GM18907 (cell line): ENCODE measurements at regions not wholly inside any gene's neighbourhood (a gene's known extent, or its start where the extent isn't known, plus 50 kb on each side); places are given as distances from the start of the nearest gene placed in this dataset.
"Not testable (repeated sequence)": the region's sequence is repeated elsewhere in the genome, so short reads cannot be mapped to it uniquely, and the experiment has no call there.

ENCODE experiments used
- ATAC-seq: cut with Tn5 transposase; IDR thresholded peaks from one replicate; pipeline ENCODE4 v1.9.1; 2021; ENCODE audit warnings: mild to moderate bottlenecking, moderate library complexity; ENCODE audit not compliant: unreplicated experiment

DNA sequence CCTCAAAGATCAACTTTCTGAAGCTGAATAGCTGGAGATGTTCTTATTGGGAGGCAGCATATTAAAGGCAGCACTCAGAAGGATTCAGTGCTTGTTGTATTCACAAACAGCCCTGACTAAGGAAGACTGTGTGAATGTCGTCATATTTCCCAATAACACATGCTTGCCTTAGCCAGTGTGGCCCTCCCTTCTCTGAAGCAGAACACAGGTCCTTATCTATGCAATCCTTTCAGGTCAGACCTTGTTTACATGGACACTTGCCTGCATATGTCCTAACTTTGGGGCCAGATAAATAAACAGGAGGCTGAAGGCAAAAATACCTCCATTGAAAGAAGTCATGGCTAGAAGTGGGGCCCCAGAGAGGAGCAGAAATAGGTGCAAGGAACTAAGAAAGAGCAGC lies 97.2 kb downstream of the SLC4A3 start:
- ATAC-seq: no peak

DNA sequence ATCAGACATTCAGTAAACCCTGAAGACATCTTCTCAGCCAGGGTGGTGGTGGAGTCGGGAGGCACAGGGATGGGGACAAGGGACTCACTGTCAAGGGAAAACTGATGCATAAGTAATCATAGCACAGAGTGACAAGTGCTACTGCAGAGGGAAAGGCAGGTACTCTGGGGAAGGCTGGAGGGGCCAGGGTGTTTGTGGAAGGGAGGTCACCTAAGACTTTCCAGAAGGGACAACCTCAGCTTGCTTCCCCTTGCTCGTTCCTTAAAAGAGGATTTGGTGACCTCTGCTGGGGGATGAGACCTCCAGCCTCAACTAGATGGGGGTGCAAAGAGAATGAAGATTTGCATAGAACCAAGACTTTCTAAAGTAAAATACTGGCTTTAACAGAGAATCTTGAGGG lies 99.5 kb downstream of the SLC4A3 start:
- ATAC-seq: no peak

DNA sequence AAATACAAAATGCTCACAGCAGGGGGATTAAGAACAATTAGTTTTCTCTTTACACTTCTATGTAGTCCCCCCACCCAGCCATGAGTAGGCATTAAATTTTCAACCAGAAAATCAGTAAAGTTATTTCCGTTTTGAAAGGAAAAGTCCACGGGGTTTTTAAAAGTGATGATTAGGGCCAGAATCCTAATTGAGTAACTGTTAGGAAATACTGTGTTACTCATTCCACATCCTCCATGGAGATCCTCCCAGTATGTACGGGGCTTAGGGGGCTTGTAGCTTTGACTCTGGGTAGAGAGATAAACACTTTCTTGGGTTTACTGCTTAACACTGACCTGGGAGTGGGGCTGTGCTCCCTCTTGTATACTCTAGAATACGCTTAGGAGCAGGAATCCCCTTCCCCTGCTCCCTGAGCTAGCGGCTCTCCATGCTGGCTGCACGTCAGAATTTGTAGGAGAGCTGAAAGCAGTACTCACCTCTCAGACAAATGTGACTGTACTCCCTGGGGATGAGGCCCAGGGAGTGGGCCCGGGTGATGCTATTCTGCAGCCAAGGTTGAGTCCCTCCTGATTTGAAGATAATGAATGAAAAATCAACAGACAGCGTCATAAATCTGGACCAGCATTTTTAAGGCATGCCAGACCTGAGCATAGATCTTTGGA lies 100.5 kb downstream of the SLC4A3 start:
- ATAC-seq: no peak

DNA sequence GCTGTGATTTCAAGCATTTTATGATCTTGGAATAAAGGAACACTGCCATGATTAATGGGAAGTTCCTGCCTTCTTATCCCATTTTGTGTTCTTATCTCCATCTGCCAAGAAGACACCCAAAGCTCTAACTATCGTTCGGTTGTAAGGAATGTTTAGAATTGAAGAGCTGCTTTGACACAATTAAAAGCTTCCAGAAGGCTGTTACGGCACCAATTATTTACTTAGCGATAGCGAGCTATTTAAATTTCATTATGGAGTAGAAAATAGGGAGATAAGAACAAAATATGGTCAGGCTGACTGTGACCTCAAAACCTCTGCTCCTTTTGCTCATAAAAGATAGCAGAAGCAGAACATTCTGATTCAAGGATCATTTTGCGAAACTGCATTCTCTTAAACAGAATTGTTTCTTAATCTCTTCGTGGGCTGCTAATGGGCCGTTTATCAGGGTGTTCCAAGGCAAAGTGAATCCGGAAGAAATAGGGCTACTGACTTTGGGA lies 101.6 kb downstream of the SLC4A3 start:
- ATAC-seq: no peak

DNA sequence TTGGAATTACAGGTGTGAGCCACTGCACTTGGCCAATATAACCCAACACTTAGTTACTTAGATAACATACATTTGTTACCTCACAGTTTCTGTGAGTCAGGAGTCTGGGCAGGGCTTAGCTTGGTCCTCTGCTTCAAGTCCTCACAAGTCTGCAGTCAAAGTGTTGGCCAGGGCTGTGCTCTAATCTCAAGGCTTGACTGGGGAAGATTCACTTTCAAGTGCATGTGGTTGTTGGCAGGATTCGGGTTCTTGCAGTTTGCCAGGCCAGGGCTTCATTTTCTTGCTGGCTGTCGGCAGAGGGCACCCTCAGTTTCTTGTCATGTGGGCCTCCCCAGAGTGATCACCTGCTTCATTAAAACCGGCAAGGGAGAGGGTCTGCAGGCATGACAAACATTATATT lies 103.7 kb downstream of the SLC4A3 start:
- ATAC-seq: no peak

DNA sequence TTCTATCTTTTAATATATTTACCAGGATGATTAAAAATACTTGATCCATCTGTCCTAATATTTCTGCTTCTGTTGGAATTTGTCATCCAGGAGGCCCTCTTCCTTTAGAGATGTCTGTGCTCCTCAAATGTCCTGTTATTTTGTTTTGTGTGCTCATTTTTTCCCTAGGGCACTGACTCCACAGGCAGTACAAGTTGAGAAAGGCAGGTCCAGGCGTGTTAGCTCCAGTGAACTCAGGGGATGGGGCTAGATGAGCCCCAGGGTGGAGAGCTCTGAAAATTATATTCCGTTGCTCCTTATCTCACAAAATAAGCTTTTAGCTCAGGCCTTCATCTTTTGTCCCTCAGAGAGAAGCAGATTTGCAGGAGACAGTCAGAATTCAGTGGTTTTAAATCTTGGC lies 105.7 kb downstream of the SLC4A3 start:
- ATAC-seq: no peak

DNA sequence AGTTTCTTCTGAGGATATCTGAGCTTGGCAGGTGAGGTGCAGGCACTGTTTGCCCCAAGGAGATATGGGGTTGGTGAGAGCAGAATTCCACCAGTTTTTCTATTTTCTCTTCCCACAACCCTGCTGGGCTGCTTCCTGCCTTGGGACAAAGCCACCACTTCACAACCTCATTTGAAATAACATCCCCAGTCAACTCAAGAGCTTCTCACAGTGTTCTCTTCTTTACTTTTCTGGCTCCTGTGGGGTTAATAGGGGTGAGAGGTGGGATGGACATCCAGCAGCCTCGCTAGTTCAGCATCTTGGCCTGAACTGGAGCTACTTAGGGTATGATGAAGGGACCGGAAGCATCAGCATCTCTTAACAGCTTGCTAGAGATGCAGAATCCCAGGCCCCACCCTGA lies 106.3 kb downstream of the SLC4A3 start:
- ATAC-seq: no peak

DNA sequence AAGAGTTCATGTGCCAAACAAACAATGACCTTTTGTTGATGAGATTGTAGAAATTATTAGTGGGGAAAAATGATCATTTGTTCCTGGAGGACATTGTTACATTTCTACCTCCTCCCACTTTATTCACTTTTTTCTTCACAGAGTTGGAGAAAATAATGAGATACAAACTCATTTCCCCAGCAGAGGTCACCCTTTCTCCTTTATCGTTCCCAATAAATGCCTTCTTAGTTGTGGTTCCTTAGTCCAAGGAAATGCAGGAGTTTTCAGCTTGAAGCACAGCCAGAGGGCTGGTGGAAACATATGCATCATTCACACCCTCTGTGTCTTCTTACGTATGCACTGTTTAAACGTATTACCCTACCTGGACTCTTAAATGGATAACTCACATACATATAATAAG lies 108.8 kb downstream of the SLC4A3 start:
- ATAC-seq: no peak

DNA sequence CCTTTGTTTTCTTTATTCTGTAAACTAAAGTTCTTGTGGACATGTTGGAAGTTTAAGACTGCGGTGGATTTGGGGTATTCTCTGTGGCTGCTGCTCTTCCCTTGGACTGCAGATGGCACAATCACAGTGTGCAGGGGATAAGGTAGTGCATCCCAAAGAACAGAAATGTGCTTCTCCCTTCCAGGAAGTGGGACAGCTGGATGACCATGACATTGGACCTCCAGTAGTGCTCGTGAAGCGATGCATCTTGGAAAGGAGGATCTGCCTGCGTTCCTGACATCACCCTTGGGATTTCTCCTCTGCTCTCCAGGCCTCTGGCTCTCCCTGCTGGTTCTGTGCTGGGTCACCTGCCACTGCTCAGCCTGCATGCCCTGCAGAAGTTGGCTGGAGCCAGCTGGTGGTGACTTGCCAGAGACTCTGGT lies 109.9 kb downstream of the SLC4A3 start:
- ATAC-seq: no peak

DNA sequence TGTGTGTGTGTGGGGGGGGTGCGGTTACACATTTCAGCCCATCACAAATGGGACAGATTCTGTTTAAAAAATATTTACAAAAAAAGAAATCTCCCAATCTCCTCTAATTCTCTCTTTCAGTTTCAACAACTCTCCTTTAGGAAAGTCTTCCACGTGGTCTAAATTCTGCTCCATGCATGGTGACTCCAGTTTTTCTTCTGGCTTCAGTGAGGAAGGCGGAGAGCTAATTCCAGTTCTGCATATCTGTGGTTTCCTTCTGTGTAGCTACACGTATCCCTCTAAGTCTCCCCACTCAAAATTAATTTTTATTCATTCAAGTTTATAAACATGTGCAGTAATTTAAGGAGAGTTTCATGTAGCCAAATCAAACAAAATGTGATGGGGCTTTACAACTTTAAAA lies 111.6 kb downstream of the SLC4A3 start:
- no peak for ATAC-seq

DNA sequence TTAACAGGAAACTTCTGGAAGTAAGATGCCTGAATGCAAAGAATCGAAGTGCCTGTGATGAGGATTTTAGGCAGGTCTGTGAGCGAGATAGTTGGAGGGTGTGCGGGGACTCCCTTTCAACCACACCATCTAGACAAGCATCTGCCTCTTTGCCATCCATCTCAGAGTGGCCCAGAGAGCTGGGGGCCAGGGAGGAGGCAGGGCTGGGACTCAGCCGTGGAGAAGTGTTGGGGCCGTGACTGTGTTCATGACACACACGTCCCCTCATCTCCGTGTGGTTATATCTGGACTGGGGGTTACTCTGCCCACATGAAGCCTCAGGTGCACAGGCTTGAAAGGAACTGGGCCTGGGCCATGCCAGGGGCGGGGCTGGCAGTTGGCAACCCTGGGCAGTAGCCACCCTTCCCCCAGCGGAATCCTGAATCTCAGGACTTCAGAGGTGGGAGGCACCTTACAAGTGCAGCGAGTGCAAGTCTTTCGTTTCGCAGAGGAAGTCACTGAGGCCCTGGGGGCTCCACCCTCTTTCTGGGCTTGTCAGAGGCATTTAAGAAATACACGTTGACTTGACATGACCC lies 112.5 kb downstream of the SLC4A3 start:
- no peak for ATAC-seq

DNA sequence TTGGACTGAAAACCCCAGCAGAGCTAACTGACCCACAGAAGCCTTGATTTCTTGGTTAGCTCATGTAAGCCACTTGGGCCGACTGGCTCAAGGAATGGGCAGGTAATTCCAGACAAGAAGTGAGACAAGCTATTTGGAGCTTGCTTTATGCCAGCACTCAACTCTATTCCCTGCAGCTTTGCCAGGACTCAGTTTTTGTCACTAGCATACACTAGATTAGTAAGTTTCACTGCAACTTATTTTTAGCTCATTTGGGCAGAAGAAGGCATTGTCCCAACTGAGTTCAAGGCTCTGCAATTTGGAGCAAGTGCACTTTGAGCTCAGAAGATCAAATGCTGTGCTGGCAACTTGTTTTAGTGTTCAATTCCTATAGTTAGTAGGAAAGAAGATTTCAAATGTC lies 116.1 kb downstream of the SLC4A3 start:
- ATAC-seq: no peak

DNA sequence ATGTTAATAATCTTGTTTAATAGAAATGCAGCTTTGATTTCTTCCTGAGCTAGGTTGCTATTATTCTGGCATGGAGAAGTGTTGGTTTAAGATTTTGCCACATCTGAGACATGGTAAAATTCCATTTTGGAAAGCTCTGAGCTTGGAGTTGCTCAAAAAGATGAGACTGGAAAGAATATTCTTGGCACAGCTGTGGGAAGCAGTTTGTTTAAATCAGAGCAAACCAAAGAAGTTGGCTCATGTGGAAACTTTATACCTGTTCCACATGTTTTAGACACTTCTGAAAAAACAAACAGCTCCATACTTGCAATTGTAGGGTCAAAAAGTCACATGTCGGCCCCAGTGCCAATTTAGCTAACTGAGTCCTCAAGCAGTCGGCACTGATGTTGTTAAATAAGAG lies 116.6 kb downstream of the SLC4A3 start:
- no peak for ATAC-seq

DNA sequence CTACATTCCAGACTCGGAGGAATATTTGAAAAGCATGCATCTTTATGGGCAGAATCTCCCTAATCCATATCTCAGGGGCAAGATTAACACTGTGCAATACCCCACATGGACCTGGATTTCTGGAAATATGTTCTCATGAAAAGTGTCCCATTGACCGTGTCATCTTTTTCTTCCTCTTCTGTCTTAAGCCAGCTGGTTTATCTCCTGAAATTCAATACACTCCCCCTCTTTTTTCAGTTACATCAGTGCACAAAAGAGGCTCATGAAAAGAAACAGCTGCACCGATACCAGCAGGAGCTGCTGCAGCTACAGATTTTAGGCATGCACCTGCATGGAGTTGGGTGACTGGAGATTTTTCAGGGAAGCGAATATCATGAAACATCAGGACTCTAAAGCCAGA lies 117.2 kb downstream of the SLC4A3 start:
- ATAC-seq: no peak

DNA sequence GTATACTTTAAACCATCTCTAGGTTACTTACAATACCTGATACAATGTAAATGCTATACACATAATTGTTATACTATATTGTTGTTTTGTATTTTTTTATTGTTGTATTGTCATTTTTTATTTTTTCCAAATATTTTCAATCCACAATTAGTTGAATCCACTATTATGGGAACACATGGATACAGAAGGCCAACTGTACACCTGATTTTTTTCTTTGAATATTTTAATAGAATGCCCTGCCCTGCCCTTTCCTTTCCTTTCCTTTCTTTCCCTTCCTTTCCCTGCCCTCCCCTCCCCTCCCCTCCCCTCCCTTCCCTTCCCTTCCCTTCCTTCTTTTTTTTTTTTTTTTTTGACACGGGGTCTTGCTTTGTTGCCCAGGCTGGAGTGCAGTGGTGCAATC lies 120.2 kb downstream of the SLC4A3 start:
- ATAC-seq: no peak

DNA sequence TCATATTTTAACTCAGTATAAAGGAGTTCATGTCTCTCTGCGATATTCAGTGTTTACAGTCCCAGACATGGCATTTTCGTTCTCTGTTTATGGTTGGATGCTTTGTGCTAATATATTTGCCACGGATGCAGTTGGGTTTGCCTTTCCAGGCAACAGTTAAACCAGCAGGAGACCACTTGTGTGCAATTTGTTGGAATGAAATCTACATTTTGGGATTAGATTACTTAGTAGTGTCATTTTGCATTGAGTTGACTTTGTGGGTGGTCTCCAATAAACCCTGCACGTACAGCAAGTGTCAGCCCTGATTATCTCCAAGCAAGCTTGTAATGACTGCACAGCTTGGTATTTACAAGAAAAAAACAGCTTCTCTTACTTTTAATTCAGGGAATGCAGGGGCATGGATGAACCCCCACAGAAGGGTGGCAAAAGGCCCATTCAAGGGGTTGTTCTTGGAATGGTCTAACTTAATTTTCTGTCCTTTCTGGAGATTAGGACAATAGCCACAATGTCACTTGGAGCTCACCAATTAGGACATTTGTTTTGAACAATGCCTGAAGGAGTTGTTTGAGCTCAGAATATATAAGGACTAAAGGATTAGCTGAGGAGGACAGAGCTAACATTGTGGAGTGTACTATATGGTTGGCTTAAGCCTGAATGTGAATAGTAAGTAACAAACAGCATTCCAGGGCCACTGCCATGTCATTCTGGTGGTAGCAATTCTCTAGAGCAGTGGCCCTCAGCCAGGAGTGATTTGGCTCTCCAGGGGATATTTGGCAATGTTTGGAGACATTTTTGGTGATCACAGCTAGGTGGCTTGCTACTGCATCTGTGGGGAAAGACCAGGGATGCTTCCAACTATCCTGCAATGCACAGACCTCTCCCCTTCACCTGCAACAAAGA lies 121.5 kb downstream of the SLC4A3 start:
- no peak for ATAC-seq

DNA sequence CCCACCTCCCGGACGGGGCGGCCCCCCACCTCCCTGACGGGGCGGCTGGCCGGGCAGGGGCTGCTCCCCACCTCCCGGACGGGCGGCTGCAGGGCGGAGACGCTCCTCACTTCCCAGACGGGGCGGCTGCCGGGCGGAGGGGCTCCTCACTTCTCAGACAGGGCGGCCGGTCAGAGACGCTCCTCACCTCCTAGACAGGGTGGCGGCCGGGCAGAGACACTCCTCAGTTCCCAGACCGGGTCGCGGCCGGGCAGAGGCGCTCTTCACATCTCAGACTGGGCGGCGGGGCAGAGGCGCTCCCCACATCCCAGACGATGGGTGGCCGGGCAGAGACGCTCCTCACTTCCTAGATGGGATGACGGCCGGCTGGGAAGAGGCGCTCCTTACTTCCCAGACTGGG lies 123.7 kb downstream of the SLC4A3 start:
- not testable (repeated sequence) for ATAC-seq

DNA sequence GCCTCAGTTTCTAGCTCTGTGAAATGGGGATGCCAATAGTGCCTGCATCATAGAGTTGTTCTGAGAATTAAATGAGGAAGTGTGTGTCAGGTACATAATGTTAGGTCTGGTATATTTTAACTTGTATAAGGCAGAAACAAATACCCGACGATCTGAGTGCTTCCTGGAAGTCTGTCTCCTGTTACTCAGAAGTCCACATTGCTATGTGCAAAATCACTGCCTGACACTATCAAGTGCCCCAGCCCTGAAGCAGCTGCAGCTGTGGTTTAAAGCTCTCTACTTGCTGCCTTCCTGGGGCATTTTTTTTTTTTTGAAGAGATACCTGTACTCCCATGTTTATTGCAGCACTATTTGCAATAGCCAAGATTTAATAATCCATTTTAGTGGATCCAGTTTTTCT lies 125.3 kb downstream of the SLC4A3 start:
- ATAC-seq: no peak

DNA sequence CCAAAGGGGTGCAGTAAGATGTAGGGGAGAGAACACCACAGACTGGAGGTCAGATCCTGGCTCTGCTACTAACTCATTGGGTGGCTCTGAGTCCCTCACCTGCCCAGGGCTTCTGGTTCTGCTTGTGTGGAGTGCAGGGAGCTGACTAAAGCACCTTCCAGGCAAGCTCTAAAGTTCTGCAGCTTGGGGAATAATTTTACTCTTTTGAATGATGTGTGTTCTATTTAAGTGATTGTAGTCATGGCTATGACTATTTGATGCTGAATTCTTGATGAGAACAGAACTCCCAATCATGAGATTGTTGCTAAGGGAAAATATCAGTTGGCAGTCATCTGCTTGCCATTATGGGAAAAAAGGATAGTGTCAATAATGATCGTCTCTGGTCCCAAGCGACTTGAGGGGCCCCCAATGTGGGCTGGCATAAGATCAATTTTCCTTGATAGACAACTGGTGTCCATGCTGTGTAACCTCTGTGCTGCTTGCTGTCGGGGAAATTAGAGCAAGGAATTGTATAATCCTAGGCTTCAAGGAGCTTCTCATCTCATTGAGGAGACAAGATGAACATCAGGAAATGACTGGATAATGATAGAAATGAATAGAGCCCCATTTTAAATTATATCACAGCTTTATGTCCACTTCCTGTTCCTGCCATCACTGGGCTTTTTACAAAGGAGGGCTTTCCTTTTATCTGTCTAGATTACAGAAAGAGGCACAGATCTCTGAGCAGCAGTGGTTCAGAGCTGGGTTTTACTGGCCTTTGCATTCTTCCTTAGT lies 131.7 kb downstream of the SLC4A3 start:
- ATAC-seq: no peak

DNA sequence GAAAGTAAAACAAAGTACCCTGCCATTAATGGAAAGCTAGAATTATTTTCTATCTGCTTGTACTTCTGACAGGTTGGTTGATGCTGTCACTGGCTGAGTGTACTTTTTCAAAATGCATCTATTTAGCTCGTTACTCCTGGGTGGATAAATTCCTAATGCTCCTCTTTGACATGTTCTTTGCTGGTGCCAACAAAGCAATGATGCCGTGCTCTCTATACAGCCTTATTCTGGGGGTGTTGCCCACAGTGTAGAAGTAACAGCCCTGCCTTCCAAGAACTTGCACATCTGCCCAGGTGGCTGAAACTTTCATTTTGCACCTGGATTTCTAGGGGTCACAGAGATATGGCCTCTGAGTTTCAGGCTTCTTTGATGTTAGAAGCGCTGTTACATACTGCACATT lies 132.4 kb downstream of the SLC4A3 start:
- ATAC-seq: no peak

DNA sequence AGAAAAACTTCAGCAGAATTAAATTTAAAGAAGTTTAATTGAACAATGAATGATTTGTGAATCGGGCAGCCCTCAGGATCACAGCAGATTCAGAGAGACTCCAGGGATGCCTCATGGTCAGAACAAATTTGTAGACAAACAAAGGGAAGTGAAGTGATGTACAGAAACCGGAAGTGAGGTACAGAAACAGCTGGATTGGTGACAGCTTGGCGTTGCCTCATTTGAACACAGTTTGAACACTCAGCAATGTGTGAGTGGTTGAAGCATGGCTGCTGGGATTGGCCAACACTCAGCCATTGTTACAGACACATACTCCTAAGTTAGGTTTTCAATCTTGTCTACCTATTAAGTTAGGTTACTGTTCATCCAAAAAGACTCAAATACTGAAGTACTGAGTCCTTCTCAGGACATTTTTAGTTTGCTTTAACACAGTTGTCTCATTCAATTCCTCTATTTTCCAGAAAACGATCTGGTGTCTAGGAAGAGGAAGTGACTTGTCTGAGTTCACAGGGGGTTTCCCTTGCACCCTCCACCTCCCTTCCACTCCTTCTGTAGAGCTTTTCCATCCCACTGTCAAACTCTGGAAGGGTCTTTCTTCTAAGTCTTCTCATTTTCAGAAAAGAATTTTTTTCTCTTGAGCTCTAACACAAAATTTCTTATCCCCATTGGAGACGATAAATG lies 137.9 kb downstream of the SLC4A3 start:
- ATAC-seq: no peak
